Mammary epithelial cell (primary cell): ENCODE measurements at regions not wholly inside any gene's neighbourhood (a gene's known extent, or its start where the extent isn't known, plus 50 kb on each side); places are given as distances from the start of the nearest gene placed in this dataset.

Experiments
- EZH2 ChIP-seq: IDR thresholded peaks from 2 replicates; pipeline ENCODE4 v1.6.1; 2012; ENCODE audit warnings: low read length, inconsistent platforms, borderline replicate concordance
- TF ChIP-seq, protein P1 (sequence below), 2 donors: IDR thresholded peaks in 1 of 2; conservative IDR thresholded peaks in 1 of 2; 2 replicates each; pipeline ENCODE4 v1.5.1; 2011 to 2012; ENCODE audit warnings: inconsistent platforms in 2 of 2, low read length in 2 of 2, mild to moderate bottlenecking in 2 of 2, control low read depth in 1 of 2, low read depth in 1 of 2; ENCODE audit not compliant: insufficient read depth in 1 of 2; ENCODE audit errors: extremely low read depth in 1 of 2

DNA sequence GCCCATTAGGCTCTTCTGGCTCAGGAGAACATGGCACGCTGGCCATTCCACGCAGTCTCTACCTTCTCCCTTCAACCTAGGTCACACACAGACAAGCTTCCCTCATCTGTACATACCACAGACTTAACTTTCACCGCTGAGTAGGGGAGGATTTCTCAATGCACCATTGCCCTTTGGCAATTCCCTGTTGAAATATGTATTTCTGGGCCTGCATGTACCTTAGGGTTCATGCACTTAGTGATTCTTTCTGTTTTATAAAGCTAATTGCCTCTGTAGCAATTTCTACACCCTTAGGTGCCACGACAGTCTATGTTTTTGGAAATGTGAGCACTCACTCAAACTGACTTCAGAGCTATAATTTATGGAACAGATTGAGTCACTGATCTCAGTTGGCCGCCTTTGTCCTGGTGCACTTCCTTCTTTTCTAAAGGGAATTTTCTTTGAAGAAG is 253.8 kb upstream of the PRDM1 start:
- TF ChIP-seq, protein P1, sequence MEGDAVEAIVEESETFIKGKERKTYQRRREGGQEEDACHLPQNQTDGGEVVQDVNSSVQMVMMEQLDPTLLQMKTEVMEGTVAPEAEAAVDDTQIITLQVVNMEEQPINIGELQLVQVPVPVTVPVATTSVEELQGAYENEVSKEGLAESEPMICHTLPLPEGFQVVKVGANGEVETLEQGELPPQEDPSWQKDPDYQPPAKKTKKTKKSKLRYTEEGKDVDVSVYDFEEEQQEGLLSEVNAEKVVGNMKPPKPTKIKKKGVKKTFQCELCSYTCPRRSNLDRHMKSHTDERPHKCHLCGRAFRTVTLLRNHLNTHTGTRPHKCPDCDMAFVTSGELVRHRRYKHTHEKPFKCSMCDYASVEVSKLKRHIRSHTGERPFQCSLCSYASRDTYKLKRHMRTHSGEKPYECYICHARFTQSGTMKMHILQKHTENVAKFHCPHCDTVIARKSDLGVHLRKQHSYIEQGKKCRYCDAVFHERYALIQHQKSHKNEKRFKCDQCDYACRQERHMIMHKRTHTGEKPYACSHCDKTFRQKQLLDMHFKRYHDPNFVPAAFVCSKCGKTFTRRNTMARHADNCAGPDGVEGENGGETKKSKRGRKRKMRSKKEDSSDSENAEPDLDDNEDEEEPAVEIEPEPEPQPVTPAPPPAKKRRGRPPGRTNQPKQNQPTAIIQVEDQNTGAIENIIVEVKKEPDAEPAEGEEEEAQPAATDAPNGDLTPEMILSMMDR (conservative IDR thresholded peaks at IDR 0.05 in 1 of 2, IDR thresholded peaks at IDR 0.05 in 1 of 2; ENCODE audit: extremely low read depth in 1 of 2, insufficient read depth in 1 of 2, low read depth in 1 of 2, low read length in 2 of 2), result no peak
- TF ChIP-seq EZH2, result no peak
